T-helper 17 cell (primary cell): ENCODE measurements at regions not wholly inside any gene's neighbourhood (a gene's known extent, or its start where the extent isn't known, plus 50 kb on each side); places are given as distances from the start of the nearest gene placed in this dataset.

Source experiments
- ATAC-seq: fragments of 150-1000 bp; cut with Tn5 transposase; 2 replicates; pipeline ENCODE4 v1.10.0; 2021; ENCODE audit warnings: mild to moderate bottlenecking, moderate library complexity
- DNase-seq, 3 donors: peaks; one replicate each; pipeline versions ENCODE4 v3.0.0 to v3.0.0-alpha.2; 2020 to 2021
- H3K9me3 ChIP-seq: one replicate; pipeline ENCODE4 v1.7.0; 2013; ENCODE audit warnings: low read length, mild to moderate bottlenecking; ENCODE audit not compliant: control insufficient read depth, poor library complexity, severe bottlenecking
- H3K27ac Mint-ChIP-seq: one replicate; pipeline ENCODE4 v1.8.0; 2022; ENCODE audit warnings: mild to moderate bottlenecking, moderate library complexity, mixed read lengths
- H3K27me3 Mint-ChIP-seq: one replicate; pipeline ENCODE4 v1.8.0; 2022; ENCODE audit warnings: mixed read lengths
- H3K36me3 Mint-ChIP-seq: one replicate; pipeline ENCODE4 v1.8.0; 2022; ENCODE audit warnings: low read depth, mixed read lengths
- H3K4me1 Mint-ChIP-seq: one replicate; pipeline ENCODE4 v1.8.0; 2022; ENCODE audit warnings: mild to moderate bottlenecking, mixed read lengths
- H3K4me3 Mint-ChIP-seq: one replicate; pipeline ENCODE4 v1.8.0; 2022; ENCODE audit warnings: mild to moderate bottlenecking, moderate library complexity, mixed read lengths

DNA sequence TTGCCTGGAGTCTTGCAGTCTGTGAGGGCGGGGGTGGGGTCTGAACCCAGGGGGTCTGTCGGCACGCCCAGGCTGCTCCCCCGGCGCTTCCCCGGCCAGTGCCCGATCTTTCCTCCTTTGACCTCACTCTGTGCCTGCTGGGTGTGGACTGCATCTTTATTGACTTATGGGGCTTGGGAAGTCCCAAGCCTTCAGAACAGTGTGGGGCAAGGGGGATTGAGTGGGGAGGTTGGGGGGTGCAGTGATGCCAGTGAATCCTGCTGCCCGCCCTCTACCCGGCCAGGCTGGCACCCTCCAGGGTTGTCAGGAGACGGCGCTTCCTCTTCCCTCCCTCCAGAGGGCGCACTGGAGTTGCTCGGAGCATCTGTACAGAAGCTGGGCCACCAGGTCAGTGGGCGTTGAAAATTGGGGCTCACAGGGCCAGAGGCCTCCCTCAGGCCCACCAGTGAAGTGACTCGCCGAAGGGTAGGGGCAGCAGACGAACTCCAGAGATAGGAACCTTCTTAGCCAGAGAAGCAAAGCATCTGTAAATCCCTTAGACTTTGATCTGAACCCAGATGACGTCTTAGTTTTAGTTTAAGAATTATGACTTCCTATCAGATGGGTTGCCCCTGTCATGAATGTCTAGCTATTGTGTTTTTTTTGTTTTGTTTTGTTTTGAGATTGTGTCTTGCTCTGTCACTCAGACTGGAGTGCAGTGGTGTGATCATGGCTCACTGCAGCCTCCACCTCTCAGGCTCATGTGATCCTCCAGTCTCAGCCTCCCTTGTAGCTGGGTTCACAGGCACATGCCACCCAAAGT, 184.8 kb upstream of the CIBAR2 start:
- peaks cover 4% of the 10 kb centered on the region for H3K4me1 Mint-ChIP-seq
- no peak overlapping the region for H3K4me3 Mint-ChIP-seq
- DNase-seq (peak in 1 of 3 donors; percentile 44), ATAC-seq (peak; percentile 79)
- no peaks in the 10 kb centered on the region for H3K36me3 Mint-ChIP-seq
- no peaks in the 10 kb centered on the region for H3K9me3 ChIP-seq
- H3K27ac Mint-ChIP-seq = no peak overlapping the region
- H3K27me3 Mint-ChIP-seq = peaks cover 14% of the 10 kb centered on the region

DNA sequence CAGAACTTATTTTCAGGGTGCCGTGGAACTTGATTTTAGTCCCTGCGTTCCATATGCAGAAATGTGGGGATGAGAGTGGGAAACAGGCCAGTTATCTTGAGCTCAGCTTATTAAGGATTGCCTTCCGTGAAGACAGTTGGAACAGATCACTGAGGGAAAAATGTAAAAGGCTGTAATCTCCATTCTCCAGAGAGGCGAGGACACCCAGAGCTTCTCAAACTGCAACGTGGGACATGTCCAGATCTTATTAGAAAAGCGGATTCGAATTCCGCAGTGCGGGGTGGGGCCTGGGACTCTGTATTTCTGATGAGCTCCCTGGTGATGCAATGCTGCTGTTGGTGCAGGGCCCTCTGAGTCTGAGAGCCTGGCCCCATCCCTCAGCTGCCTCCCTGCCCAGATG, 185.6 kb upstream of the CIBAR2 start:
- no peaks in the 10 kb centered on the region for H3K9me3 ChIP-seq
- H3K27ac Mint-ChIP-seq = no peak overlapping the region
- no peaks in the 10 kb centered on the region for H3K36me3 Mint-ChIP-seq
- H3K4me3 Mint-ChIP-seq = no peak overlapping the region
- no peak for ATAC-seq
- no peak for DNase-seq
- H3K27me3 Mint-ChIP-seq = peaks cover 14% of the 10 kb centered on the region
- H3K4me1 Mint-ChIP-seq = peaks cover 4% of the 10 kb centered on the region

DNA sequence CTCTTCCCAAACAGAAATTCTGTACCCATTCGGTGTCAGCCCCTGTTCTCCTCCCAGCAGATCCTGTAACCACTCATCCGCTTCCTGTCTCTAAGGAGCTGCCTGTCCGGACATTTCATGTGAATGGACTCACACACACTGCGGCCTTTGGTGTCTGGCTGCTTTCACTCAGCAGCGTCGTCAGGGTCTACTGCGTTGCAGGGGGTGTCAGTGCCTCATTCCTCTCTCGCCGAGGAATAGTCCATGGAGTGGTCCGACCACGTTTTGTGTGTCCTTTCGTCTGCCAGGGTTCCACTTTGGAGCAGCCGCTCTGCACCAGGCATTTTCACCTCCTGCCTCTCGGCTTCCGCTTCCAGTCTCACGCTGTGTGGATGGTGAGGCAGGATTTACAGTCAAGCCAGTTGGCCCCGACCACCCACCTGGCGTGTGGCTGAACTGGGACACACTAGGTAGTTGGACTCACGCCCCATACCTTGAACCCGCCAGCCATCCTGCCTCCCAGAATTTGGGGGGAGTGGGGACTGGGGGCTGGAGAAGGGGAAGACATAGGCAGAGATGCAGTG, 188.2 kb upstream of the CIBAR2 start:
- H3K27ac Mint-ChIP-seq = no peak overlapping the region
- H3K27me3 Mint-ChIP-seq = peaks cover 8% of the 10 kb centered on the region
- H3K9me3 ChIP-seq = no peaks in the 10 kb centered on the region
- no peak overlapping the region for H3K4me3 Mint-ChIP-seq
- DNase-seq (no peak), ATAC-seq (no peak)
- no peaks in the 10 kb centered on the region for H3K36me3 Mint-ChIP-seq
- peaks cover 8% of the 10 kb centered on the region for H3K4me1 Mint-ChIP-seq

DNA sequence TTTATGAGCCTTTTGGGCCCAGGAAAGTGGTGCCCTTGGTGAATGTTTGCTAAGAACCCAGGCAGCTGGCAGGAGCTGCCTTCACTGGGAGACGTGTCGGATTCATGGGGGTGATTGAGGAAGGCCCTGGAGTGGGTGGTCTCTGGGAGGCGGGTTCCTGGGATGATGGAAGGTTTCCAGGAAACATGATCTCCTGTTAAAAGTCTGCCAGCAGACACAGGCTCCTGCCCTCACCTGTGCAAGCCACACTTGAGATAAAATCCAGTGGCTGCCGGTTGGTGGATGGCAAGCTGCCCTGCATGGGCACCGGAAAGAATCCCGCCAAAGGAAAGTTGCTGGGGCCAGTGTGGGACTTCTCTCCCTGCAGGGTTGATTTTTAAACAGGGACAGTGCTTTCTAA, 189.0 kb upstream of the CIBAR2 start:
- no peak overlapping the region for H3K4me3 Mint-ChIP-seq
- peaks cover 8% of the 10 kb centered on the region for H3K27me3 Mint-ChIP-seq
- H3K9me3 ChIP-seq = no peaks in the 10 kb centered on the region
- ATAC-seq = no peak
- DNase-seq = no peak
- no peaks in the 10 kb centered on the region for H3K36me3 Mint-ChIP-seq
- peaks cover 11% of the 10 kb centered on the region for H3K4me1 Mint-ChIP-seq
- H3K27ac Mint-ChIP-seq = no peak overlapping the region

DNA sequence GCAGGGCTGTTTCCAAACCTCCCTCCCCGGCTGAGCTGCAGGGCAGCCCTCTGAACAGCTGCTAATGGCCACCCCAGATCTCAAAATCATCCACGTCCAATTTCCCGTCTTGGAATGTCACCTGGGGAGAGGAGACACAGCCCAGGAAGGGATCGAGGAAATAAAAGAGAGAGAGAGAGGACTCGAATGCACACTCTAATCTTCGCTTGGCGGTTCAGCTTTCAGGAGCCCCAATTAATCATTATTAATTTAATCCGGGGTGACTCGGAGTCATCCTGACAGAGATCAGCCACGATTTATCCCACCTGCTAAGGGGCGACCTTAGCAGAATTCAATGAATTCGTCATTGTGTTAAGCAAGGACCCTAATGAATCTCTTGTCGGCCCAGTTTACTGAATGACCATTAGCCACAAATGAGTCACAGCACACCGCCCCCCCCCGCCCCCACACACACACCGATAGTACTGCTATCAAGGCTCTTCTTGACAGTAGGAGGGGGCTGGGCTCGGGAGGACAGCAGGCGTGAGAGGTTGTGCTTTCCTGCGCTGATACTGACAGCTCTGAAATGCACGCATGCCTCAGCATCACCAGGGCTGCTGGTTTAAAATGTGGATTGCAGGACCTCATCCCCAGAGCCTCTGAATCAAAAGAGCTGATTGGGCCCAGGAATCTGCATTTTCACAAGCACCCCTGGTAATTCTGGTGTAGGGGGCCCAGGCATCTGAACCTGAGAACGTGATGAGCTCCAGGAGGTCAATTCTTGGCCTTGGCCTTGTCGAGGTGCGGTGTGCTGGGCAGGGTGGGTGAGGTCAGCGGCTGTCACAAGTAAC, 190.0 kb upstream of the CIBAR2 start:
- Mint-ChIP-seq H3K4me3 (no peak overlapping the region), H3K36me3 (no peaks in the 10 kb centered on the region), H3K4me1 (peaks cover 9% of the 10 kb centered on the region), H3K27me3 (no peaks in the 10 kb centered on the region), H3K27ac (no peak overlapping the region)
- no peaks in the 10 kb centered on the region for H3K9me3 ChIP-seq
- no peak for ATAC-seq
- no peak for DNase-seq

DNA sequence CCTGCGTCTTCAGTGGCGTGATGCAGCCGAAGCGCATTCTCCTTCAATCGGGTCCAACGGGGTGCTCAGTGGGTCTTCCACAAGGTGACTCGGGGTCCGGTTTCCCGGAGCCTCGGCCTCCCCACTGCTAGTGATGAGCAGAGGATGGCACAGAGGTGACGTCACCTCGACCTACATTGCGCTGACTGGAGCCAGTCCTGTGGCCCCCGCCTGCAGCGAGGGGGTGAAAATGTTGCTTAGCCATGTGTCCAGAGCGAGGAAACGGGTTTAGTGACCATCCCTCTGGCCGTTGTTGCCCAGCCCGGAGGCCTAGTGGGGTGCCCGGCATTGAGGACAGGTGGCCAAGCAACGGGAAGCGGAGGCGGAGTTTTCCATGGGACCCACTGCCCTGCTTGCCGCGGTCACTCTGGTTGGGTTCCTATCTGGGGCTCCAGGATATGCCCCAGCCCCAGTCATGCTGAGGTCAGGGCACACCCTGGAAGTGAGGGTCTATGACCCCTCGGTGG, 190.6 kb upstream of the CIBAR2 start:
- no peak overlapping the region for H3K27ac Mint-ChIP-seq
- ATAC-seq (no peak), DNase-seq (no peak)
- H3K4me3 Mint-ChIP-seq = no peak overlapping the region
- H3K4me1 Mint-ChIP-seq = peaks cover 9% of the 10 kb centered on the region
- H3K9me3 ChIP-seq = no peaks in the 10 kb centered on the region
- no peaks in the 10 kb centered on the region for H3K27me3 Mint-ChIP-seq
- no peaks in the 10 kb centered on the region for H3K36me3 Mint-ChIP-seq

DNA sequence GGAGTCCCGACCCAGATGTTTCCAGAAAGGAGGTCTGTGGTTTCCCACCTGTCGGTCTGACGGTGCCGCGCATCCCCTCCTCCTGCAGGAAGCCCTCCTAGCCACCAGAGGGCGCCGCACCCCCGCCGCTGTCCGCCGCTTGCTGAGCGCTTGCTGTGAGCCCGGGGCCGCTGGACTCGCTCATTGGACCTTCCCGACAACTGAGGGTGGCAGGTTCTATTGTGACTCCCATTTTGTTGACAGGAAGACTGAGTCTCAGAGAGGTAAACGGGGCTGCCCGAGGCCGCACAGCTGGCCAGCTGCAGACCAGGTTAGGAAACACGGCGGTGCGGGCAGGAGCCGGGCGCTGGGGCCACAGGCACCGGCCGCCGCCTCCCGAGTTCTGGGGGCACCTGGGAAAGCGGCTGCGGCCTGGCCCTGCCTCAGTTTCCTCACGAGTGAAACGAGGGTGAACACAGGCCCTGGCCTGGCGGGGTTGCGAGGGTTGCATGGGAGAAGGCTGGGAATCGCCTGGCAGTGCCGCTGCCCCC, 191.1 kb upstream of the CIBAR2 start:
- peak overlapping the region; percentile 82 for H3K4me3 Mint-ChIP-seq
- no peaks in the 10 kb centered on the region for H3K36me3 Mint-ChIP-seq
- H3K9me3 ChIP-seq = no peaks in the 10 kb centered on the region
- ATAC-seq (peak; percentile 75), DNase-seq (peak; percentile 40 to 65 (median 55))
- peaks cover 9% of the 10 kb centered on the region for H3K4me1 Mint-ChIP-seq
- no peak overlapping the region for H3K27ac Mint-ChIP-seq
- H3K27me3 Mint-ChIP-seq = no peaks in the 10 kb centered on the region

DNA sequence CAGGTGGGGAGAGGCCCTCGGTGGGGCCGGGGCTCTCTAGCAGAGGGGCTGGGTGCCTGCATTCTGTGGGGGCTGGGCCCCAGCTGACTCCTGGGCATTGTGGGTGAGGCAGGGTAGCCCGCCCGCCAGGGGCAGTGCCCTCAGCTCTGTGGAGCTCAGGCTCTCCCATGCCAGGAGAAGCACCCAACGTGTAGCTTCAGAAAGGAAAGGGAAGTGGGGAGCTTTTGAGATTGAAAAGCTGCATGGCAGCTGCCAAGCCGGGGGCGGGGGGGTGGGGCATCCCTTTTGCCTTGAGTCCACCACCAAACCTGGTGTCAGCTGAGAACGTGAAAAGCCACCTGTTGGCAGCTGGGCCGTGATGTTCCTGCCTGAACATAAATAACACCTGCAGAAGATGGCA, 192.1 kb upstream of the CIBAR2 start:
- DNase-seq = no peak

DNA sequence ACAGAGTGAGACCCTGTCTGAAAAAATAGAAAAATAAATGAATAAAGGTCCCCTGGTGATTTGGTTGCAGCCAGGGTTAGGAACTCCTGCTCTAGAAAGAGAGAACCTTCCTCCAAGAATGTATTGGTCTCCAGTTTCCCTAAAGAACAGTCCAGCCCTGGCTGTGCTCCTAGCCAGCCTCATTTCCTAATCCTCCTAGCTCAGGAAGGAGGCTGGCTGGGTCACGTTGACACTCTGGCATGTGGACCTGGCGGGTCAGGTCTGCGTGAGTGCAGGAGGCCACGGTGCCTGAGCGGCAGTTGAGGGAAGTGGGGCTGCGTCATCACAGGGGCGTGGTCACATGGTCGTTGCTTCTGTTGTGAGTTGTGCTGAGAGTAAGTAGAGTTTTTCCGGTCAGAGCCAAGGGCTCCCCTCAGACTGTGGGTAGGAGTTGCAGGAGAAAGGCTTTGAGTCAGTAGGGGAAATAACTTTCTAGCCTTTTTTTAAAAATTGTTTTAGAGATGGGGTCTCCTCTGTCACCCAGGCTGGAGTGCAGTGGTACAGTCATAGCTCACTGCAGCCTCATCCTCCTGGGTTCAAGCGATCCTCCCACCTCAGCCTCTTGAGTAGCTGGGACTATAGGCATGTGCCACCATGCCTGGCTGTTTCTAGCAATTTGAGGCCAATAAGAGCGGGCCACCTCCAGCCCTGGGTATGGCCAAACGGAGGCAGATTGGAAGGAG, 194.0 kb upstream of the CIBAR2 start:
- DNase-seq (peak in 1 of 3 donors; percentile 43), ATAC-seq (peak; percentile 79)
- no peaks in the 10 kb centered on the region for H3K27me3 Mint-ChIP-seq
- H3K4me3 Mint-ChIP-seq = no peak overlapping the region
- peaks cover 19% of the 10 kb centered on the region for H3K4me1 Mint-ChIP-seq
- H3K27ac Mint-ChIP-seq = no peak overlapping the region
- H3K36me3 Mint-ChIP-seq = no peaks in the 10 kb centered on the region
- no peaks in the 10 kb centered on the region for H3K9me3 ChIP-seq

More for the DNA sequence above, 192.1 kb upstream of the CIBAR2 start:
- Mint-ChIP-seq H3K27me3 (no peaks in the 10 kb centered on the region), H3K4me1 (peaks cover 9% of the 10 kb centered on the region), H3K4me3 (peak overlapping the region; percentile 15), H3K36me3 (no peaks in the 10 kb centered on the region), H3K27ac (no peak overlapping the region)
- ATAC-seq = no peak
- no peaks in the 10 kb centered on the region for H3K9me3 ChIP-seq

DNA sequence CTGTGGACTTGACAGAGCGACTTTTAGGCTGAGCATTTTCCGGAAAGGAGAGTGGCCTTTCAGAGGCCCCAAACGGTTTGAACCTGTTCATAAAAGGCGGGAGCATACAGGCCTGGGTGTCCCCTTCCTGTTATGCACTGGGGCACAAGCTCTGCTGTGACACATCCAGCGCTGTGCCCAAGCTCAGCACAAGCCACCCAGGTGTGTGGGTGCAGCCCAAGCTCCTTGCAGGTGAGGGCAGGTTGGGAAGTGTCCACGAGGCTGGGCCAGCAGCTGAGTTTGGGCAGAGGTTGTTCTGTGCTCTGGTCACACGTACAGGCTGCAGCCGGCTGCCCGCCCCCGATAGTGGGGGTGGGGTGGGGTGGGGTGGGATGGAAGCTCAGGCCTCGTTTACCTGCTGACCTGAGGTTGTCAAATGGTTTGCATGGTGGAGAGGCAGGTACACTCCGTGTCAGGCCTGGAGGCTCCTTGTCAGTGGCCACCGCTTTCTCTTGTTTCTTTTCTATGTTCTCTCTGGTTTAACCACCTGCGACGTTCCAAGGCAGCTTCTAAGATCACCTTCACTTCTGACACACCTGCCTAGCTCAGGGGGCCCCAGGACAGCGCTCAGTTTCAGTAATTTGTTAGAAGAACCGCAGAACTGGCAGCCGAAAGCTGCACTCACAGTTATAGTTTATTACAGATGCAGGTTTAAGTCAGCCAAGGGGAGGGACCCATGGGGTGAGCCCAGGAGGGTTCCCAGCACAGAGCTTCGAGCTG, 194.7 kb upstream of the CIBAR2 start:
- peaks cover under 1% of the 10 kb centered on the region for H3K27me3 Mint-ChIP-seq
- peak overlapping the region; percentile 60 for H3K27ac Mint-ChIP-seq
- no peaks in the 10 kb centered on the region for H3K9me3 ChIP-seq
- H3K4me1 Mint-ChIP-seq = peaks cover 23% of the 10 kb centered on the region
- ATAC-seq = no peak
- no peaks in the 10 kb centered on the region for H3K36me3 Mint-ChIP-seq
- H3K4me3 Mint-ChIP-seq = no peak overlapping the region
- DNase-seq = no peak

DNA sequence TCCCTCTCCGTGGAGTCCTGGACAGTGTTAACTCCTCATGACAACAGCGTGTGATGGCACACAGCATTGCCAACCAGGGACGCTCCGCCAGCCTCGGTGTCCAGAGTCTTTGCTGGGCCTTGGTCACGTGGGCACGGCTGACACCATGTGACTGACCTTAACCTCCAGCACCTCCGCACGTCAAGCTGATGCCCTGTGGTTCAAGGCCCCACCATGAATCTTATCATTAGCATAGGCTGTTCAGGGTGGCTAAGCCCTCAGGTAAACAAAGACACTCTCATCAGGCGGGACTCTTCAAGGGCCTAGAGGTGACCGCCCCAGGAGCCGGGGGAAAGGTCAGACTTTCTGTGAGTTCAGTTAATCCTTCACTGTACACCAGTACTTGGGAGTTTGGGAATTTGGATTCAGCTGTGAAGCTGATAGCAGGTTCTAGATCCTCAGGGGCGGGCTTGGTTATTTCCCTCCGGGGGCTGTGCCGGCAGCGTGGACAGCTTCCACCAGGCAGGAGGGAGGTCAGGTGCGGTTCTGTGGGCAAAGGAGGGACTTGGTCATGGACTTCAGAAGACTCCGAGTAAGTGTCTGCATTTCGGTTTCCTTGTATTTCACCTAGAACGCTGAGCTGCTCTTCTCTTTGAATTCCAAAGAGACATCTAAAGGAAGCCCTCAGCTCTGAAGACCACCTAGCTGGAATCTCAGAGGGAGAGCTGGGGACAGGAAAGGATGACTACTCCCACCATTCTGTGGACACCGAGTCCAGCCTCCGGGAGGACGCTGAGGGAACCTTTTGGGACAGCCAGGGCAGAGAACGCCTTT, 195.5 kb upstream of the CIBAR2 start:
- H3K9me3 ChIP-seq = no peaks in the 10 kb centered on the region
- peaks cover 6% of the 10 kb centered on the region for H3K27me3 Mint-ChIP-seq
- no peak overlapping the region for H3K4me3 Mint-ChIP-seq
- H3K27ac Mint-ChIP-seq = peak overlapping the region; percentile 60
- no peaks in the 10 kb centered on the region for H3K36me3 Mint-ChIP-seq
- H3K4me1 Mint-ChIP-seq = peaks cover 26% of the 10 kb centered on the region
- ATAC-seq (no peak), DNase-seq (no peak)
